ENCODE measurements at regions not wholly inside any gene's neighbourhood (a gene's known extent, or its start where the extent isn't known, plus 50 kb on each side); places are given as distances from the start of the nearest gene placed in this dataset.
"Not testable (repeated sequence)": the region's sequence is repeated elsewhere in the genome, so short reads cannot be mapped to it uniquely, and the experiment has no call there.

DNA sequence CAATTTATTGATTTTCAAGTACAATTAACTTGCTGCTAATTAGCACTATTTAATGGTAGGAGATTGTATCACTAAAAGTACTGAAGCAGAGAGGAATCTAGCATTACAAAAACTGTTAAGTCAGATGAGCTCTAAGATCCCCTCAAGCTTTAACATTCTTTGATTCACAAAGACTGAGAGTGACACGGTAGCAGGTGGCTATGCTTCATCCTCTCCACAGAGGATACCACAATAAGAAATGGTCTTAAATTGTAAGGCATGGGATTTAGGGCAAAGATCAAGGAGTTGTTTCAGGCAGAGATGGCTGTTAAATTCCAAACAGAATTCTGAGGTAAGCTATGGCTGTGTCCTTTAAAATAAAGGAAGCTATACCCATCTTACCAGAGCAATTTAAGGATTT is 67.8 kb upstream of the BEND6 start:
- WGBS: 71% methylated on average over 1 of the region's 1 CpG
- Histone ChIP-seq H3K9me3 (ENCODE audit: insufficient read depth, low read depth, low read length) (no peaks in the 10 kb centered on the region), H3K9ac (ENCODE audit: low read depth, low read length) (no peak overlapping the region), H3K27me3 (ENCODE audit: insufficient read depth, low read length) (no peaks in the 10 kb centered on the region), H3K4me3 (ENCODE audit: low read length) (no peak overlapping the region), H3K4me1 (ENCODE audit: insufficient read depth, low read length) (peaks cover 16% of the 10 kb centered on the region), H3K27ac (ENCODE audit: low read depth, low read length) (no peak overlapping the region), H3K36me3 (ENCODE audit: insufficient read depth, low read length) (no peaks in the 10 kb centered on the region)

DNA sequence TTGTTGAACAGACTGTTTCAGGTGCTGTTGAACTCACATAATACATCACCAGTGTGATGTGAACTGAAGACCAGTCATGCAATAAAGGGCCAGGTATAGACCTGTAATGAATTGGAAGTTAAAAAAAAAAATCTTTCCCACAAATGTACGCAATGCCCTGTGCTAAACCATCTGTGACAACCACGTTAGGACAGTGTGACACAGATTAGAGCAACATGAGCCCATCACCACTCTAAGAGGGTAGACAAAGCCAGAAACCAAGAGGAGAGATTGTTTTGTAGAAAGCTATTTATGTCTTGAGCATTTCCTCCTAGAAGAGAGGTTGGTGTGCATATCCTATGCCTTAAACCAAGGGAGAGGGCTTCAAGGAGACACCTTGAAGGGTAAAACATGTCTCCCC is 77.0 kb upstream of the BEND6 start:
- Histone ChIP-seq H3K4me3 (ENCODE audit: low read length) (no peak overlapping the region), H3K27ac (ENCODE audit: low read depth, low read length) (no peak overlapping the region), H3K4me1 (ENCODE audit: insufficient read depth, low read length) (no peaks in the 10 kb centered on the region), H3K9me3 (ENCODE audit: insufficient read depth, low read depth, low read length) (no peaks in the 10 kb centered on the region), H3K27me3 (ENCODE audit: insufficient read depth, low read length) (no peaks in the 10 kb centered on the region), H3K9ac (ENCODE audit: low read depth, low read length) (no peak overlapping the region), H3K36me3 (ENCODE audit: insufficient read depth, low read length) (no peaks in the 10 kb centered on the region)
- 97% methylated on average over 2 of the region's 2 CpGs for WGBS

DNA sequence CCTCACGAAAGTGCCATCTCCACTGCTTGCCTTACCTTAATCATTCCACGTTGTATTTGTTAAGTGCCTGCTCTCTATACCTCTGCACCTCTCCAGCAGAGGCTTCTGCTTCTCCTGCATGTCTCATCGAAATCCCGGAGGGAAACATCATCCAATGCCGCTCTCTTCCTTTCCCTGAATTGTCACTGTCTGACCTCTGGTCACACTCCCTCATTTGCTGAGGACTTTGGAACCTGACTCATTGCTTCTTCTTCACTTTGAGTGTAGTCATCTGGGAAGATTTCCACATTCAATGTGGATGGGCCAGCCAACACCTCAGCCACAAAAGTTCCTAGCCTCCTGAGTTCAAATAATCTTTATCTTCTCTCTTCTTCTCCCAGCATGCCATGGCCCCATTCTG is 78.9 kb upstream of the BEND6 start:
- Histone ChIP-seq H3K4me3 (ENCODE audit: low read length) (no peak overlapping the region), H3K36me3 (ENCODE audit: insufficient read depth, low read length) (no peaks in the 10 kb centered on the region), H3K27ac (ENCODE audit: low read depth, low read length) (no peak overlapping the region), H3K9ac (ENCODE audit: low read depth, low read length) (no peak overlapping the region), H3K4me1 (ENCODE audit: insufficient read depth, low read length) (no peaks in the 10 kb centered on the region), H3K9me3 (ENCODE audit: insufficient read depth, low read depth, low read length) (no peaks in the 10 kb centered on the region), H3K27me3 (ENCODE audit: insufficient read depth, low read length) (no peaks in the 10 kb centered on the region)
- WGBS: 92% methylated on average over 5 of the region's 5 CpGs

DNA sequence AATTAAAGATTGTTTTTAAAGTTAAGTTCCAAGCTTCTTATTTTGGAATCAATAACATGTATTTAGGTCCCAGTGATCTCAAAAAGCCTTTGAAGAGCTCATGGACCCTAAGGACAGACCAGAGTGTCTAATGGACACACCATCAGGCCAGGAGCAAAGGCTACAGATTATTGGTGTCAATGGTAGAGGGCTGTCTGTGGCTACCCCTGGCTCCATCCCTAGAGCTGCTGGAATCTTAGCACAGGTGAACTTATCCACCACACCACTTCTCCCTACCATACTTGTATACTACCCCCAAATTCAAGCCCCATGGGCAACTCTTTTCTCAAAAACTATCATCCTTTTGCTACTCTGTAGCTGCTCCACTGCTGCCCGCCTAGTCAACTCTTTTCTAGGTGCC is 79.4 kb upstream of the BEND6 start:
- Histone ChIP-seq H3K9me3 (ENCODE audit: insufficient read depth, low read depth, low read length) (no peaks in the 10 kb centered on the region), H3K36me3 (ENCODE audit: insufficient read depth, low read length) (no peaks in the 10 kb centered on the region), H3K27ac (ENCODE audit: low read depth, low read length) (no peak overlapping the region), H3K4me3 (ENCODE audit: low read length) (no peak overlapping the region), H3K27me3 (ENCODE audit: insufficient read depth, low read length) (no peaks in the 10 kb centered on the region), H3K4me1 (ENCODE audit: insufficient read depth, low read length) (no peaks in the 10 kb centered on the region), H3K9ac (ENCODE audit: low read depth, low read length) (no peak overlapping the region)
- WGBS: 92% methylated on average over 1 of the region's 1 CpG

DNA sequence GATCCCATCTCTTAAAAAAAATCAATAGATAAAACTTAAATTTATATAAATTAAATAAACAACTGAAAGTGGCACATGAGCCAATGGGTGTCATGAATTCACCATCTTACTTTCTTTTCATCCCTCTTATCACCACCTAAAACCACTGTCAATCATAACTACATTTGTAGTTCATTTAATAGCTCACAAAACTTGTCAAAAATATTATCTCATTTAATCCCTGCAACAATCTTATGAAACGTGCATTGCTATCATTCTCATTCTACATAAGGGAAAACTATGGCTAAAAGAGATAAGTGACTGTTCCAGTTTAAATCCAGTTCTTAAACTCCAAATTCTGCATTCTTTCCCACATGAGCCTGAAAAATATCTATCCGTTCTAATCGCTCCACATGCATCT is 80.6 kb upstream of the BEND6 start:
- 95% methylated on average over 3 of the region's 3 CpGs for WGBS
- Histone ChIP-seq H3K4me1 (ENCODE audit: insufficient read depth, low read length) (peaks cover 3% of the 10 kb centered on the region; the same call in 1 of the 2 replicates), H3K27me3 (ENCODE audit: insufficient read depth, low read length) (no peaks in the 10 kb centered on the region), H3K27ac (ENCODE audit: low read depth, low read length) (no peak overlapping the region), H3K36me3 (ENCODE audit: insufficient read depth, low read length) (no peaks in the 10 kb centered on the region), H3K9me3 (ENCODE audit: insufficient read depth, low read depth, low read length) (no peaks in the 10 kb centered on the region), H3K4me3 (ENCODE audit: low read length) (no peak overlapping the region), H3K9ac (ENCODE audit: low read depth, low read length) (no peak overlapping the region)

DNA sequence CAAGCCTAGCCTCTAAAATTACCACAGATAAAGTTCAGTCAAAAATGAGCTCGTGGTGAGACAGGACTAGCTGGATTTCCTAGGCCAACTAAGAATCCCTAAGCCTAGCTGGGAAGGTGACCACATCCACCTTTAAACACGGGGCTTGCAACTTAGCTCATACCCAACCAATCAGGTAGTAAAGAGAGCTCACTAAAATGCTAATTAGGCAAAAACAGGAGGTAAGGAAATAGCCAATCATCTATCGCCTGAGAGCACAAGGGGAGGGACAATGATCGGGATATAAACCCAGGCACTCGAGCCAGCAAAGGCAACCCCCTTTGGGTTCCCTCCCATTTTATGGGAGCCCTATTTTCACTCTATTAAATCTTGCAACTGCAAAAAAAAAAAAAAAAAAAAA is 84.9 kb upstream of the BEND6 start:
- H3K4me1 ChIP-seq (ENCODE audit: insufficient read depth, low read length): peaks cover 32% of the 10 kb centered on the region
- H3K36me3 ChIP-seq (ENCODE audit: insufficient read depth, low read length); H3K9me3 ChIP-seq (ENCODE audit: insufficient read depth, low read depth, low read length); H3K4me3 ChIP-seq (ENCODE audit: low read length); H3K27me3 ChIP-seq (ENCODE audit: insufficient read depth, low read length); H3K27ac ChIP-seq (ENCODE audit: low read depth, low read length); H3K9ac ChIP-seq (ENCODE audit: low read depth, low read length): not testable (repeated sequence)
- WGBS: 88% methylated on average over 5 of the region's 5 CpGs

DNA sequence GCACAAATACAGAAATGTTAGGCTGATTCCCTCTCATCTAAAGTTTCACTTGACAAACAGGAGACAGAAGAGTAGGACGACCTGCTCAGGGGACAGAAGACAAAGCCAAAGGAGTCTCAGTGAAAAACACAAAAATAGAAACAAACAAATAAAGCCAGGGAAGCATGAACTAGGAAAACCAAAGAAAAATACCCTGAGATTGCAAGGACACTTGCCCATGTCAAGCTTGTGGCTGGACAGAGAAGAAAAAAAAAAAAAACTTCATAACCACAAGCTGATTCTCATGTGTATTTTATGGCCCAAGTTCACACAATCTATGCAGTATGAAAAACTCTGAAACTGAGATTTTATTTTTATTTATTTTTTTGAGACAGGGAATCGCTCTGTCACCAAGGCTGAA is 85.6 kb upstream of the BEND6 start:
- no peak overlapping the region for H3K27ac ChIP-seq (ENCODE audit: low read depth, low read length)
- H3K36me3 ChIP-seq (ENCODE audit: insufficient read depth, low read length): no peaks in the 10 kb centered on the region
- no peaks in the 10 kb centered on the region for H3K9me3 ChIP-seq (ENCODE audit: insufficient read depth, low read depth, low read length)
- WGBS: 95% methylated on average over 2 of the region's 2 CpGs
- no peaks in the 10 kb centered on the region for H3K27me3 ChIP-seq (ENCODE audit: insufficient read depth, low read length)
- peaks cover 32% of the 10 kb centered on the region for H3K4me1 ChIP-seq (ENCODE audit: insufficient read depth, low read length)
- H3K4me3 ChIP-seq (ENCODE audit: low read length): no peak overlapping the region
- H3K9ac ChIP-seq (ENCODE audit: low read depth, low read length): no peak overlapping the region

DNA sequence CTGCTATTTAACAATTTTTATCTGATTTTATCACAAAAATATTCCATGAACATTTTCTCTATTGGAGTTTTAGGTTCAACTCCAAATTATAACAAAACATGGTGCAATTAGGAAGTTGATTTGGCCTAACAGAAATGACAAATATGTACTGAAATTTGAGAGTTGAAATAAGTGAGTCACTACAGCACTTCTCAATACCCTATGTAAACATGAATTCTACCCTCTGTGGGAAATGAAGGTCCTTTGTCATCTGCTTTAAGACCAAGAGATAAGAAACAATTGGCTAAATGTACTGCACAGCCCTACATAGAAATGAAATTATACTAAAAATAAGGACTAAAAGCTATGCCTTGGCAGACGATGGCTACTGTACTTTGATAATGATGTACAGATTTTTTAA is 86.2 kb upstream of the BEND6 start:
- H3K36me3 ChIP-seq (ENCODE audit: insufficient read depth, low read length): no peaks in the 10 kb centered on the region
- no peak overlapping the region for H3K27ac ChIP-seq (ENCODE audit: low read depth, low read length)
- WGBS: 90% methylated on average over 1 of the region's 1 CpG
- H3K9me3 ChIP-seq (ENCODE audit: insufficient read depth, low read depth, low read length): no peaks in the 10 kb centered on the region
- H3K27me3 ChIP-seq (ENCODE audit: insufficient read depth, low read length): no peaks in the 10 kb centered on the region
- no peak overlapping the region for H3K4me3 ChIP-seq (ENCODE audit: low read length)
- peaks cover 32% of the 10 kb centered on the region for H3K4me1 ChIP-seq (ENCODE audit: insufficient read depth, low read length)
- H3K9ac ChIP-seq (ENCODE audit: low read depth, low read length): no peak overlapping the region

DNA sequence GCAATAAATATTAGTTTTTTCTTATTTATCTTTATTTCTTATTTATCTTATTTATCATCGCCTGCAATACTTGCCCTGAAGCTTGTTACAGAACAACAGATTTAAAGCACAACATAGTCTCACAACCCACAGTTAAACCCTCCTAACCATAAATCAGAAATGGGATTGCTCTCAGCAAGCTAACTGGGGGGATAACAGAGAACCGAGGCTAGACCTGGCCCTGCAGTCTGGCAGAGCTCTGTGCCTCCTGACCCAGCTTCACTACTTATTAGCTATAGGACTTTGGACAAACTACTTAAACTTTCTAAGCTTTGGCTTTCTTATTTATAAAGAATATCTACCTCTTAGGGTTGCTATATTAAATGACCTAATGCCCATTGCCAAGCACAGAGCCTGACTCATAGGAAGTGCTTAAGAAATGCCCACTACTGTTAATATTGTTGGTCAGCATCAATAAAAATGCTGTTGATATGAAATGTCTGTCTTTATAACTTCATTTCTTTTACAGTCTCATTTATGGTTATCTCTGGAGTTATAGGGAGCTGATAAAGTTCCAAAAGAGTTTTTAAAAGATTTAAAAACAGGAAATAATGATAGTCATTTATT is 87.9 kb upstream of the BEND6 start:
- Histone ChIP-seq H3K36me3 (ENCODE audit: insufficient read depth, low read length) (no peaks in the 10 kb centered on the region), H3K4me3 (ENCODE audit: low read length) (no peak overlapping the region), H3K9me3 (ENCODE audit: insufficient read depth, low read depth, low read length) (no peaks in the 10 kb centered on the region), H3K27ac (ENCODE audit: low read depth, low read length) (no peak overlapping the region), H3K9ac (ENCODE audit: low read depth, low read length) (no peak overlapping the region), H3K27me3 (ENCODE audit: insufficient read depth, low read length) (no peaks in the 10 kb centered on the region), H3K4me1 (ENCODE audit: insufficient read depth, low read length) (peaks cover 38% of the 10 kb centered on the region)
- WGBS: 81% methylated on average over 2 of the region's 2 CpGs

DNA sequence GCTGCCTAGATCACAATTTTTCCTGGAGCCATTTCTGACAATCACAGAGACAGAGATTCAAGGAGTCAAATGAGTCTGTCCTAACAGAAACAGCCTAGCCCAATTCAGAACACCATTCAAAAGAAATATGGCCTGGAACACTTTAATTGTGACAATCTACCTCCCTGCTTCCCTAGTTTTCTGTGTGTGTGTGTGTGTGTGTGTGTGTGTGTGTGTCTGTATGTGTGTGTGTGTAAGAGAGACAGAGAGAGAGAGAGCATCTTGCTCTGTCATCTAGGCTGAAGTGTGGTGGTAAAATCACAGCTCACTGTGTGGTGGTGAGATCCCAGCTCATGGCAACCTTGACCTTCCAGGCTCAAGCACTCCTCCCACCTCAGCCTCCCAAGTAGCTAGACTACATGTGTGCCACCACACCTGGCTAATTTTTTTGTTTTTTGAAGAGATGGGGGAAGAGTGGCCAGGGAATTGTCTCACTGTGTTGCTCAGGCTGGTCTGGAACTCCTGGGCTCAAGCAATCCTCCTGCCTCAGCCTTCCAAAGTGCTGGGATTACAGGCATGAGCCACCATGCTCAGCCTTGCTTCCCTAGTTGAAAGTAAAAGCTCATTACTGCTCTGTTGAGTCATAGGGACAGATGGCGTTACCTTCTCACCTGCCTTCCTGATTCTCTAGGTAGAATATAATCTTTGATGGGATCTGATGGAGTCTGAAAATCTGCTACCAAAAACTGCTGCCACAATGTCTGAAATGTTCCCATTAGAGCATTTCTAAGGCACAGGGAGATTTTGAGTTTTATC is 89.6 kb upstream of the BEND6 start:
- Histone ChIP-seq H3K4me1 (ENCODE audit: insufficient read depth, low read length) (peaks cover 44% of the 10 kb centered on the region), H3K9ac (ENCODE audit: low read depth, low read length) (no peak overlapping the region), H3K27ac (ENCODE audit: low read depth, low read length) (no peak overlapping the region), H3K36me3 (ENCODE audit: insufficient read depth, low read length) (no peaks in the 10 kb centered on the region), H3K9me3 (ENCODE audit: insufficient read depth, low read depth, low read length) (no peaks in the 10 kb centered on the region), H3K4me3 (ENCODE audit: low read length) (no peak overlapping the region), H3K27me3 (ENCODE audit: insufficient read depth, low read length) (no peaks in the 10 kb centered on the region)
- 100% methylated on average over 1 of the region's 1 CpG for WGBS

DNA sequence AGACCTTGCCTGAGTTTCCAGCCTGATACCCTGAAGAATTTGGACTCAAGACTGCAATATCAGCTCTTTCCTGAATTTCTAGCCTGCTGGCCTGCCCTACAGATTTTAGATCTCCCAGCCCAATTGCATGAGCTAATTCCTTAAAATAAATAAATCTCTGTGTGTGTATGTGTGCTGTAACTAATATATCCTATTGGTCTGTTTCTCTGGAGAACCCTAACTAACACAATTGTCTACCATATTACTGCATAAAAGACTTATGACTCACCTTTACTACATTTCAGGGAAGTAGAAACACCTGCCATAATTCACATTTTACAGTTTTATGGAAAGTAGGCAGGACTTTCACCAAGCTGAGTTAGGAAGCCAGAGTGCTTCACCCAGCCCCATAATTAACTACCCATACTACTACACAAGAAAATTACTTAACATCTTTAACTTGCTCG is 90.7 kb upstream of the BEND6 start:
- H3K9me3 ChIP-seq (ENCODE audit: insufficient read depth, low read depth, low read length): no peaks in the 10 kb centered on the region
- H3K9ac ChIP-seq (ENCODE audit: low read depth, low read length): no peak overlapping the region
- 80% methylated on average over 1 of the region's 1 CpG for WGBS
- no peak overlapping the region for H3K27ac ChIP-seq (ENCODE audit: low read depth, low read length)
- H3K36me3 ChIP-seq (ENCODE audit: insufficient read depth, low read length): no peaks in the 10 kb centered on the region
- no peak overlapping the region for H3K4me3 ChIP-seq (ENCODE audit: low read length)
- peaks cover 43% of the 10 kb centered on the region for H3K4me1 ChIP-seq (ENCODE audit: insufficient read depth, low read length)
- H3K27me3 ChIP-seq (ENCODE audit: insufficient read depth, low read length): no peaks in the 10 kb centered on the region
